ENCODE measurements at regions not wholly inside any gene's neighbourhood (a gene's known extent, or its start where the extent isn't known, plus 50 kb on each side); places are given as distances from the start of the nearest gene placed in this dataset.
"Not testable (repeated sequence)": the region's sequence is repeated elsewhere in the genome, so short reads cannot be mapped to it uniquely, and the experiment has no call there.

DNA sequence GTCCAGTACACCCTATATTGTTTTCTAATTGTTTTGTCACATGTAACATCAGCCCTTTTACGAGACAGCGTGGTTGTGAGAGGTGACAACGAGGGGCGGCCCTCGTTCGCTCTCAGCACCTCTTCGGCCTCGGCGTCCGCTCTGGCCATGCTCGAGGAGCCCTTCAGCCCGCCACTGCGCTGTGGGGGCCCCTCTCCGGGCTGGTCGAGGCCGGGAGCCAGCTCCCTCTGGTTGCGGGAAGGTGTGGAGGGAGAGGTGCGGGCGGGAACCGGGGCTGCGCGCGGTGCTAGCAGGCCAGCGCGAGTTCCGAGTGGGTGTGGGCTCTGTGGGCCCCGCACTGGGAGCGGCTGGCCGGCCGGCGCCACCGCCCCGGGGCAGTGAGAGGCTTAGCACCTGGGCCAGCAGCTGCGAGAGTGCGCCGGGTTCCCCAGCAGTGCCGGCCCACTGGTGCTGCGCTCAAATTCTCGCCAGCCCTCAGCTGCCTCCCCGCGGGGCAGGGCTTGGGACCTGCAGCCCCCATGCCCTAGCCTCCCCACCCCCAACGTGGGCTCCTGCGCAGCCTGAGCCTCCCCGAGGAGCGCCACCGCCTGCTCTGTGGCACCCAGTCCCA lies 145.0 kb downstream of the PSAT1 start:
- BruUV-seq (replicated peaks), result no TSS peak
- no peaks in the 10 kb centered on the region for H3K9me3 ChIP-seq (ENCODE audit: low read depth, low read length, poor library complexity, severe bottlenecking)
- H3K4me3 ChIP-seq (ENCODE audit: low read depth, low read length, poor library complexity, severe bottlenecking), result no peak overlapping the region
- H3K27ac ChIP-seq (ENCODE audit: low read depth, low read length, poor library complexity, severe bottlenecking), result no peak overlapping the region
- H3K4me1 ChIP-seq (ENCODE audit: insufficient read depth, low read length, poor library complexity, severe bottlenecking), result peaks cover 5% of the 10 kb centered on the region
- intact Hi-C loops (cut with micrococcal nuclease; ENCODE audit: unreplicated experiment), result no loop called here
- H3K27me3 ChIP-seq (replicated peaks; ENCODE audit: insufficient read depth, low read depth, low read length, poor library complexity), result no peaks in the 10 kb centered on the region
- POLR2A ChIA-PET (ENCODE audit: low non-redundant PET), result no interaction called here
- TF ChIP-seq EZH2 (IDR thresholded peaks at IDR 0.05; ENCODE audit: borderline replicate concordance, low read depth, low read length, poor library complexity, severe bottlenecking), result no peak
- TF ChIP-seq, protein P1, sequence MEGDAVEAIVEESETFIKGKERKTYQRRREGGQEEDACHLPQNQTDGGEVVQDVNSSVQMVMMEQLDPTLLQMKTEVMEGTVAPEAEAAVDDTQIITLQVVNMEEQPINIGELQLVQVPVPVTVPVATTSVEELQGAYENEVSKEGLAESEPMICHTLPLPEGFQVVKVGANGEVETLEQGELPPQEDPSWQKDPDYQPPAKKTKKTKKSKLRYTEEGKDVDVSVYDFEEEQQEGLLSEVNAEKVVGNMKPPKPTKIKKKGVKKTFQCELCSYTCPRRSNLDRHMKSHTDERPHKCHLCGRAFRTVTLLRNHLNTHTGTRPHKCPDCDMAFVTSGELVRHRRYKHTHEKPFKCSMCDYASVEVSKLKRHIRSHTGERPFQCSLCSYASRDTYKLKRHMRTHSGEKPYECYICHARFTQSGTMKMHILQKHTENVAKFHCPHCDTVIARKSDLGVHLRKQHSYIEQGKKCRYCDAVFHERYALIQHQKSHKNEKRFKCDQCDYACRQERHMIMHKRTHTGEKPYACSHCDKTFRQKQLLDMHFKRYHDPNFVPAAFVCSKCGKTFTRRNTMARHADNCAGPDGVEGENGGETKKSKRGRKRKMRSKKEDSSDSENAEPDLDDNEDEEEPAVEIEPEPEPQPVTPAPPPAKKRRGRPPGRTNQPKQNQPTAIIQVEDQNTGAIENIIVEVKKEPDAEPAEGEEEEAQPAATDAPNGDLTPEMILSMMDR (conservative IDR thresholded peaks at IDR 0.05; ENCODE audit: low read depth, low read length), result no peak
- DNase-seq (ENCODE audit: low spot score), result no peak
- CTCF ChIA-PET, result no interaction called here
- no peaks in the 10 kb centered on the region for H3K36me3 ChIP-seq (ENCODE audit: insufficient read depth, low read length, poor library complexity, severe bottlenecking)

DNA sequence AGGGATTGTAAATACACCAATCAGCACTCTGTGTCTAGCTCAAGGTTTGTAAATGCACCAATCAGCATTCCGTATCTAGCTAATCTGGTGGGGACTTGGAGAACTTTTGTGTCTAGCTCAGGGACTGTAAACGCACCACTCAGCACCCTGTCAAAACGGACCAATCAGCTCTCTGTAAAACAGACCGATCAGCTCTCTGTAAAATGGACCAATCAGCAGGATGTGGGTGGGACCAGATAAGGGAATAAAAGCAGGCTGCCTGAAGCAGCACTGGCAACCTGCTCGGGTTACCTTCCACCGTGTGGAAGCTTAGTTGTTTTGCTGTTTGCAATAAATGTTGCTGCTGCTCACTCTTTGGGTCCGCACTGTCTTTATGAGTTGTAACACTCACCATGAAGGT lies 145.7 kb downstream of the PSAT1 start:
- intact Hi-C loops (cut with micrococcal nuclease; ENCODE audit: unreplicated experiment); BruUV-seq (replicated peaks): not testable (repeated sequence)

DNA sequence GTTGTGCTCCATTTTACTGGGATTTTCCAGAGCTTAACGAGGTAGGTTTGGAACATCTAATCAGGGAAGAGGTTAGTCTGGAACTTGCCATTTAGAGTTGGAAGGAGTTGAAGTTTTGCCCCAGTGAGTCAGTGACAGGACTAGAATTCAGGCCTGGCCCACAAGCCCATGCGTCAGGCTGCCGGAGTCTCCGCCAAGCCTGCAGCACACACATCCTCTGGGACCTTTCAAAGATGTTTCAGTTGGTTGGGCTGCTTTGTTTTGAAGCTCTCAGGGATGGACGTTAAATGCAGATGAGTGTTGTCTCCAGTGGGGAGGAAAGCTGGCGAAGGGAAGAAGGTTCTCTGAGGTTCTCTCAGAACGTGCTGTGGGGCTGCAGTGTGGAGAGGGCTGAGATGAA lies 147.0 kb downstream of the PSAT1 start:
- ChIA-PET CTCF (no interaction called here), POLR2A (ENCODE audit: low non-redundant PET) (no interaction called here)
- H3K4me1 ChIP-seq (ENCODE audit: insufficient read depth, low read length, poor library complexity, severe bottlenecking), result peaks cover under 1% of the 10 kb centered on the region
- no peaks in the 10 kb centered on the region for H3K36me3 ChIP-seq (ENCODE audit: insufficient read depth, low read length, poor library complexity, severe bottlenecking)
- no peak overlapping the region for H3K27ac ChIP-seq (ENCODE audit: low read depth, low read length, poor library complexity, severe bottlenecking)
- intact Hi-C loops (cut with micrococcal nuclease; ENCODE audit: unreplicated experiment), result no loop called here
- TF ChIP-seq EZH2 (IDR thresholded peaks at IDR 0.05; ENCODE audit: borderline replicate concordance, low read depth, low read length, poor library complexity, severe bottlenecking), result no peak
- TF ChIP-seq, protein P1 (conservative IDR thresholded peaks at IDR 0.05; ENCODE audit: low read depth, low read length), result no peak
- no peak for DNase-seq (ENCODE audit: low spot score)
- H3K27me3 ChIP-seq (replicated peaks; ENCODE audit: insufficient read depth, low read depth, low read length, poor library complexity), result no peaks in the 10 kb centered on the region
- H3K9me3 ChIP-seq (ENCODE audit: low read depth, low read length, poor library complexity, severe bottlenecking), result no peaks in the 10 kb centered on the region
- no TSS peak for BruUV-seq (replicated peaks)
- H3K4me3 ChIP-seq (ENCODE audit: low read depth, low read length, poor library complexity, severe bottlenecking), result no peak overlapping the region

More for the DNA sequence above, 145.7 kb downstream of the PSAT1 start:
- H3K36me3 ChIP-seq (ENCODE audit: insufficient read depth, low read length, poor library complexity, severe bottlenecking); H3K27ac ChIP-seq (ENCODE audit: low read depth, low read length, poor library complexity, severe bottlenecking); H3K4me1 ChIP-seq (ENCODE audit: insufficient read depth, low read length, poor library complexity, severe bottlenecking); POLR2A ChIA-PET (ENCODE audit: low non-redundant PET); H3K27me3 ChIP-seq (replicated peaks; ENCODE audit: insufficient read depth, low read depth, low read length, poor library complexity); H3K9me3 ChIP-seq (ENCODE audit: low read depth, low read length, poor library complexity, severe bottlenecking); DNase-seq (ENCODE audit: low spot score); H3K4me3 ChIP-seq (ENCODE audit: low read depth, low read length, poor library complexity, severe bottlenecking): not testable (repeated sequence)
- CTCF ChIA-PET, result interaction anchor here (0.6 kb wide), 1 partner anchor 62 kb away, joined by 3 read pairs; no protein-coding TSS in a partner anchor

DNA sequence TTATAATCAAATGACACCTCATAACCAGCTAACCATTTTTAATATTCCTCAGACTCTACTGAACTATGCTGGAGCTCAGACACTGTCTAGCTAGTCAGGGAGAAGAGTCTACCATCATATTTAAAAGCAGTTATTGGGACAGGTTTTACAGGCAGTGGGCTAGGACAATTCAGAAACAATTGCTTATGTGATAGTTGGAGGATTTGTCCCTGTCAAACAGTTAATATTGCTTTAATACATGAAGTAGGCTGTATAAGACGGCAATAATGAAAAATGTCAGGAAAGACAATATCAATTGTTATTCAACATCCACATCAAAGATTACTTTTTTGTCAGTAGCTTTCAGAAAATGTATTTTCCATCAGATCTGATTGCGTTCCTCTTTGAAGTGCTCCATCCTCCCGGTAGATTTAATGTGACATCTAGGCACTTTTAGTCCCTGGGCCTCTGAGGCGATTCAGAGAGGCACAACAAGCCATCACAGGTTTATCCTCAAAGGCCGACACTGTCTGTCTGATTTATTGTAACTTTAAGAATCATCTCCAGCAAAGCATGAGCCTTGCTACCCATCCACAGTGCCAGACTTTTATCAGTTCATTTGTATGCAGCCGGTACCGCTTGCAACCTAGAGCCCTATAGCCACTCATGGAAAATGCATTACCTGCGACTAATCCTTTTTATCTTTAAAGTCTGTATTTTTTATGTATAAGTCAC lies 152.2 kb downstream of the PSAT1 start:
- DNase-seq (ENCODE audit: low spot score), result no peak
- CTCF ChIA-PET, result no interaction called here
- TF ChIP-seq, protein P1 (conservative IDR thresholded peaks at IDR 0.05; ENCODE audit: low read depth, low read length), result no peak
- no peak for TF ChIP-seq EZH2 (IDR thresholded peaks at IDR 0.05; ENCODE audit: borderline replicate concordance, low read depth, low read length, poor library complexity, severe bottlenecking)
- no peaks in the 10 kb centered on the region for H3K9me3 ChIP-seq (ENCODE audit: low read depth, low read length, poor library complexity, severe bottlenecking)
- intact Hi-C loops (cut with micrococcal nuclease; ENCODE audit: unreplicated experiment), result no loop called here
- no TSS peak for BruUV-seq (replicated peaks)
- no peak overlapping the region for H3K27ac ChIP-seq (ENCODE audit: low read depth, low read length, poor library complexity, severe bottlenecking)
- H3K36me3 ChIP-seq (ENCODE audit: insufficient read depth, low read length, poor library complexity, severe bottlenecking), result no peaks in the 10 kb centered on the region
- POLR2A ChIA-PET (ENCODE audit: low non-redundant PET), result no interaction called here
- no peak overlapping the region for H3K4me3 ChIP-seq (ENCODE audit: low read depth, low read length, poor library complexity, severe bottlenecking)
- no peaks in the 10 kb centered on the region for H3K27me3 ChIP-seq (replicated peaks; ENCODE audit: insufficient read depth, low read depth, low read length, poor library complexity)
- H3K4me1 ChIP-seq (ENCODE audit: insufficient read depth, low read length, poor library complexity, severe bottlenecking), result no peaks in the 10 kb centered on the region

Data from A673 (cell line).